Keratinocyte (primary cell): ENCODE measurements at regions not wholly inside any gene's neighbourhood (a gene's known extent, or its start where the extent isn't known, plus 50 kb on each side); places are given as distances from the start of the nearest gene placed in this dataset.

Source experiments
- DNase-seq: peaks from one replicate; pipeline ENCODE4 v3.0.0-alpha.2; 2011; ENCODE audit warnings: low read depth, missing footprints, low spot score
- FAIRE-seq: peaks from 2 replicates; lab custom pipeline; 2011; peaks lifted over from hg19 to GRCh38; lab: Jason Lieb, UNC
- H2AFZ ChIP-seq: 2 replicates; pipeline ENCODE4 v1.6.0; 2012; ENCODE audit warnings: low read length, control low read depth, inconsistent platforms; ENCODE audit not compliant: control insufficient read depth
- H3K27ac ChIP-seq: 2 replicates; pipeline ENCODE4 v1.5.1; 2011; ENCODE audit warnings: low read length; ENCODE audit not compliant: control insufficient read depth, insufficient read depth
- H3K27me3 ChIP-seq: 3 replicates; pipeline ENCODE4 v1.6.0; 2011; ENCODE audit warnings: low read length; ENCODE audit not compliant: control insufficient read depth, insufficient read depth; ENCODE audit errors: extremely low read depth
- H3K36me3 ChIP-seq, 2 experiments: 2 replicates in 1 of 2; 3 replicates in 1 of 2; pipeline ENCODE4 v1.5.1; 2011; ENCODE audit warnings: low read length in 2 of 2, mild to moderate bottlenecking in 1 of 2; ENCODE audit not compliant: control insufficient read depth in 2 of 2, insufficient read depth in 2 of 2; ENCODE audit errors: extremely low read depth in 1 of 2
- H3K4me1 ChIP-seq: 3 replicates; pipeline ENCODE4 v1.5.1; 2011; ENCODE audit warnings: low read length; ENCODE audit not compliant: control insufficient read depth, insufficient read depth; ENCODE audit errors: extremely low read depth
- H3K4me2 ChIP-seq: 3 replicates; pipeline ENCODE4 v1.6.0; 2011; ENCODE audit warnings: low read depth, low read length; ENCODE audit not compliant: control insufficient read depth, insufficient read depth; ENCODE audit errors: extremely low read depth
- H3K4me3 ChIP-seq, 3 experiments: fragments of 200-600 bp in 1 of 3; sonication (generic) in 1 of 3; 2 replicates in 2 of 3; 3 replicates in 1 of 3; pipeline ENCODE4 v1.5.1; 2011 to 2016; ENCODE audit warnings: low read length in 3 of 3, mild to moderate bottlenecking in 3 of 3, control low read depth in 2 of 3, inconsistent platforms in 1 of 3, low read depth in 1 of 3, mixed read lengths in 1 of 3, mixed run types in 1 of 3, moderate library complexity in 1 of 3; ENCODE audit not compliant: control insufficient read depth in 2 of 3, insufficient read depth in 2 of 3; ENCODE audit errors: extremely low read depth in 1 of 3
- H3K79me2 ChIP-seq: 2 replicates; pipeline ENCODE4 v1.6.0; 2012; ENCODE audit warnings: low read length; ENCODE audit not compliant: control insufficient read depth, insufficient read depth
- H3K9ac ChIP-seq: 3 replicates; pipeline ENCODE4 v1.6.0; 2011; ENCODE audit warnings: low read length; ENCODE audit not compliant: control insufficient read depth, insufficient read depth; ENCODE audit errors: extremely low read depth
- H3K9me1 ChIP-seq: 3 replicates; pipeline ENCODE4 v1.6.0; 2011; ENCODE audit warnings: low read length; ENCODE audit not compliant: control insufficient read depth, insufficient read depth; ENCODE audit errors: extremely low read depth
- H3K9me3 ChIP-seq: 2 replicates; pipeline ENCODE4 v1.5.1; 2012; ENCODE audit warnings: low read depth, low read length; ENCODE audit not compliant: control insufficient read depth
- H4K20me1 ChIP-seq: 3 replicates; pipeline ENCODE4 v1.6.0; 2011; ENCODE audit warnings: low read length; ENCODE audit not compliant: control insufficient read depth, insufficient read depth; ENCODE audit errors: extremely low read depth
- CTCF ChIP-seq, 3 experiments: IDR thresholded peaks in 1 of 3; conservative IDR thresholded peaks in 1 of 3; optimal IDR thresholded peaks in 1 of 3; 2 replicates in 2 of 3; 3 replicates in 1 of 3; pipeline versions ENCODE3 to v1.5.1; 2011; ENCODE audit warnings: low read length in 3 of 3, mild to moderate bottlenecking in 3 of 3, moderate library complexity in 2 of 3, control low read depth in 1 of 3, inconsistent platforms in 1 of 3; ENCODE audit not compliant: insufficient read depth in 2 of 3; ENCODE audit errors: extremely low read depth in 1 of 3
- EZH2 ChIP-seq: IDR thresholded peaks from one replicate; pipeline ENCODE4 v1.6.1; 2012; ENCODE audit warnings: inconsistent platforms, mild to moderate bottlenecking, low read length, moderate library complexity
- dilution Hi-C: fragments of 300-500 bp; cut with MboI; formaldehyde crosslinking; loops from one replicate; pipeline ENCODE4 v1.7.0; 2020; ENCODE audit warnings: low sequenced_read_pairs; ENCODE audit not compliant: extremely low pct_ligation_motif_present

GRCh38 chr12:67798768-67799167 lies 150.2 kb downstream of the DYRK2 start:
- dilution Hi-C loops = no loop called here
- H2AFZ ChIP-seq = no peak overlapping the region
- DNase-seq = no peak

DNA sequence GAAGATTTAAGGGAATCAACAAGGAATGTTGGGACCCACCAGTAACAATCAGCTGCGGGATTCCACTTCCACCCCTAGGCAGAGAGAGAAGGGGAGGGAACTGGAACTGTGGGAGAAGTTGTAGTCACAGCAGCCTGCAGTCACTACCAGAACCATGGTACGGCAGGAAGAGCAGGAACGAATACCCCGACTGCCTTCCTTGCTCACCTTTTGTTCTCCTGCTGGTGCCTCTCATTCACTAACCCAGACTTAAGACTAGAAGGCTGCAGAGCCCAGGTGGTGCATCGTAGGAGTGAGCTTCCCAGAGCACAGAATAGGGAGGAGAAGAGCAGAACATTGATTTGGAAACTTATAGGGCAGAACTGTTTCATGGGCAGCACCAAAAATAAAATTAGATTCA lies 154.2 kb downstream of the DYRK2 start:
- Histone ChIP-seq H3K27ac (no peak overlapping the region), H2AFZ (no peak overlapping the region), H3K79me2 (no peaks in the 10 kb centered on the region), H3K4me1 (peaks cover 2% of the 10 kb centered on the region), H3K4me2 (no peak overlapping the region), H3K9me1 (no peaks in the 10 kb centered on the region), H3K9me3 (no peaks in the 10 kb centered on the region), H3K27me3 (no peaks in the 10 kb centered on the region), H3K36me3 (no peaks in the 10 kb centered on the region), H3K9ac (no peak overlapping the region), H3K4me3 (no peak overlapping the region), H4K20me1 (no peaks in the 10 kb centered on the region)
- DNase-seq (no peak), FAIRE-seq (no peak)
- dilution Hi-C loops = no loop called here
- no peak for TF ChIP-seq EZH2
- TF ChIP-seq CTCF (optimal IDR thresholded peaks at IDR 0.05 in 1 of 3, IDR thresholded peaks at IDR 0.05 in 1 of 3, conservative IDR thresholded peaks at IDR 0.05 in 1 of 3; ENCODE audit: extremely low read depth in 1 of 3, insufficient read depth in 2 of 3, low read length in 3 of 3) = no peak

More at GRCh38 chr12:67798768-67799167, 150.2 kb downstream of the DYRK2 start:
- no peak overlapping the region for H3K9ac ChIP-seq
- H3K27me3 ChIP-seq = no peaks in the 10 kb centered on the region
- no peak overlapping the region for H3K4me2 ChIP-seq
- no peaks in the 10 kb centered on the region for H3K9me3 ChIP-seq
- H3K79me2 ChIP-seq = no peaks in the 10 kb centered on the region
- H3K9me1 ChIP-seq = no peaks in the 10 kb centered on the region
- H3K4me1 ChIP-seq = peaks cover 5% of the 10 kb centered on the region
- TF ChIP-seq CTCF (optimal IDR thresholded peaks at IDR 0.05 in 1 of 3, IDR thresholded peaks at IDR 0.05 in 1 of 3, conservative IDR thresholded peaks at IDR 0.05 in 1 of 3; ENCODE audit: extremely low read depth in 1 of 3, insufficient read depth in 2 of 3, low read length in 3 of 3) (no peak), EZH2 (no peak)
- H3K36me3 ChIP-seq = no peaks in the 10 kb centered on the region
- H3K27ac ChIP-seq = no peak overlapping the region
- H3K4me3 ChIP-seq = no peak overlapping the region
- FAIRE-seq = no peak
- H4K20me1 ChIP-seq = no peaks in the 10 kb centered on the region
